HL-60 (cell line): ENCODE measurements at regions not wholly inside any gene's neighbourhood (a gene's known extent, or its start where the extent isn't known, plus 50 kb on each side); places are given as distances from the start of the nearest gene placed in this dataset.

ENCODE experiments used
- GABPA ChIP-seq: IDR thresholded peaks from 2 replicates; pipeline ENCODE4 v1.6.1; 2012; ENCODE audit warnings: low read depth
- POLR2AphosphoS5 ChIP-seq: IDR thresholded peaks from 2 replicates; pipeline ENCODE4 v1.6.1; 2012; ENCODE audit warnings: low read depth
- TF ChIP-seq, protein P1 (sequence below): IDR thresholded peaks from one replicate; pipeline ENCODE4 v1.5.1; 2011; ENCODE audit warnings: low read length, control low read depth, inconsistent platforms; ENCODE audit not compliant: insufficient read depth

- TF ChIP-seq, protein P1, sequence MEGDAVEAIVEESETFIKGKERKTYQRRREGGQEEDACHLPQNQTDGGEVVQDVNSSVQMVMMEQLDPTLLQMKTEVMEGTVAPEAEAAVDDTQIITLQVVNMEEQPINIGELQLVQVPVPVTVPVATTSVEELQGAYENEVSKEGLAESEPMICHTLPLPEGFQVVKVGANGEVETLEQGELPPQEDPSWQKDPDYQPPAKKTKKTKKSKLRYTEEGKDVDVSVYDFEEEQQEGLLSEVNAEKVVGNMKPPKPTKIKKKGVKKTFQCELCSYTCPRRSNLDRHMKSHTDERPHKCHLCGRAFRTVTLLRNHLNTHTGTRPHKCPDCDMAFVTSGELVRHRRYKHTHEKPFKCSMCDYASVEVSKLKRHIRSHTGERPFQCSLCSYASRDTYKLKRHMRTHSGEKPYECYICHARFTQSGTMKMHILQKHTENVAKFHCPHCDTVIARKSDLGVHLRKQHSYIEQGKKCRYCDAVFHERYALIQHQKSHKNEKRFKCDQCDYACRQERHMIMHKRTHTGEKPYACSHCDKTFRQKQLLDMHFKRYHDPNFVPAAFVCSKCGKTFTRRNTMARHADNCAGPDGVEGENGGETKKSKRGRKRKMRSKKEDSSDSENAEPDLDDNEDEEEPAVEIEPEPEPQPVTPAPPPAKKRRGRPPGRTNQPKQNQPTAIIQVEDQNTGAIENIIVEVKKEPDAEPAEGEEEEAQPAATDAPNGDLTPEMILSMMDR = no peak
- TF ChIP-seq POLR2AphosphoS5 (no peak), GABPA (no peak)
These were observed 307.4 kb upstream of the SORCS1 start for GRCh38 chr10:107471911-107472310.
